ENCODE measurements at regions not wholly inside any gene's neighbourhood (a gene's known extent, or its start where the extent isn't known, plus 50 kb on each side); places are given as distances from the start of the nearest gene placed in this dataset.
"Not testable (repeated sequence)": the region's sequence is repeated elsewhere in the genome, so short reads cannot be mapped to it uniquely, and the experiment has no call there.

DNA sequence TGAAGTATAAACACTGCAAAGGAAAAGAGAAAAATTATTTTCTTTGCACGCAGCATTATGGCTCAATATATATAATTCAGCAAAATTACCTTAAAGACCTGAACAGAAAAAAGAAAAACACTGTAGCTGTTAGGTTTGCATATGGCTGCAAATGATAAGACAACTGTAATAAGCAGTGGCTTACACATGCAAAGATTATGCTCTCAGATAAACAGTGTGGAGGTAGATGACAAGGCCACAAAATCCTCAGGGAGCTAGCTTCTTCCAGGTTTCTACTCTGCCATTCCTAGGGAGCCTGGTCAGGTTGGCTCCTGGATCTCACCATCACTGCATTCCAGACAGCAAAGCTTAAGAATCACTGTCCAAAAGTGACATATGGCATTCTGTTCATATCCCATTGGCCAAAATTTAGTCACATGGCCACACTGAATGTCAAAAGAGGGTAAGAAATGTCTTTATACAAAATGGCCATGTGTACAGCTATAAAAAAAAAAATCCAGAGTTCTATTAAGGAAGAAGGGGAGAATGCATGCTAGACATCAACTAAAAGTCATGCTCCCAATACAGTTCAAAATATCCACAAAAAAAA lies 195.2 kb upstream of the SLC7A11 start:
- peaks cover 13 to 24% of the 10 kb centered on the region in 2 donors for H3K9me3 Mint-ChIP-seq
- no peaks in the 10 kb centered on the region for H3K27me3 Mint-ChIP-seq
- no peaks in the 10 kb centered on the region for H3K36me3 Mint-ChIP-seq (ENCODE audit: insufficient read depth)
- H3K4me1 Mint-ChIP-seq (ENCODE audit: low read depth in 2 of 2): no peaks in the 10 kb centered on the region
- H3K4me3 Mint-ChIP-seq: no peak overlapping the region
- DNase-seq (no peak), ATAC-seq (replicated peaks) (no peak)
- H3K27ac Mint-ChIP-seq: no peak overlapping the region

GRCh38 chr4:138435733-138436132 lies 193.6 kb upstream of the SLC7A11 start:
- not testable (repeated sequence) for H3K36me3 Mint-ChIP-seq (ENCODE audit: insufficient read depth); H3K4me3 Mint-ChIP-seq; H3K4me1 Mint-ChIP-seq (ENCODE audit: low read depth in 2 of 2); H3K27me3 Mint-ChIP-seq; H3K27ac Mint-ChIP-seq; ATAC-seq (replicated peaks); DNase-seq
- H3K9me3 Mint-ChIP-seq: peaks cover 13 to 25% of the 10 kb centered on the region in 2 donors

- H3K36me3 Mint-ChIP-seq (ENCODE audit: insufficient read depth): not testable (repeated sequence)
These were observed 192.9 kb upstream of the SLC7A11 start for GRCh38 chr4:138435046-138435445.

GRCh38 chr4:138428611-138429010 lies 186.5 kb upstream of the SLC7A11 start:
- H3K27ac Mint-ChIP-seq: no peak overlapping the region
- H3K4me3 Mint-ChIP-seq: no peak overlapping the region
- peaks cover 7 to 26% of the 10 kb centered on the region in 2 donors for H3K9me3 Mint-ChIP-seq
- H3K27me3 Mint-ChIP-seq: no peaks in the 10 kb centered on the region
- ATAC-seq (replicated peaks): no peak
- no peak for DNase-seq
- H3K4me1 Mint-ChIP-seq (ENCODE audit: low read depth in 2 of 2): no peaks in the 10 kb centered on the region
- no peaks in the 10 kb centered on the region for H3K36me3 Mint-ChIP-seq (ENCODE audit: insufficient read depth)

More at GRCh38 chr4:138435046-138435445, 192.9 kb upstream of the SLC7A11 start:
- peaks cover 10 to 21% of the 10 kb centered on the region in 2 donors for H3K9me3 Mint-ChIP-seq
- H3K27ac Mint-ChIP-seq; H3K4me3 Mint-ChIP-seq; H3K27me3 Mint-ChIP-seq; ATAC-seq (replicated peaks); H3K4me1 Mint-ChIP-seq (ENCODE audit: low read depth in 2 of 2); DNase-seq: not testable (repeated sequence)

DNA sequence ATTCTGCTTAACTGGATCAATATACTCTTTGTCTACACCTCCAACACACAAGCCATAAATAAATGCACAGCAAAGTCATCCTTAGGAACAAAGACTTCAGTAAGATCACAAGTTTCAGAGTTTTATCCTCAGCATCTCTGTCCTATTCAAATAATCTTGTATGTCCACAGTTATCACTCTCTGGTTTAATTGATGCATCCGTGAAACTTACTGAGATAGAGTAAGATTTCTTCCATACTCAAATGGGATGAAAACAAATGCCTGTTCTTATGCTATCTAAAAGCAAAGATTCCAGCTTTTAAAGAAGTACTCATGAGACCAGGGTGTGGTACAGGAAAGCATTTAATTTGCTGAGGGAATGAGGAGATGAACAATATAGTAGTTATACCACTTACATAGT lies 184.6 kb upstream of the SLC7A11 start:
- DNase-seq (no peak), ATAC-seq (replicated peaks) (no peak)
- Mint-ChIP-seq H3K4me3 (no peak overlapping the region), H3K9me3 (peaks cover 5 to 14% of the 10 kb centered on the region in 2 donors), H3K27ac (no peak overlapping the region), H3K4me1 (ENCODE audit: low read depth in 2 of 2) (no peaks in the 10 kb centered on the region), H3K27me3 (no peaks in the 10 kb centered on the region), H3K36me3 (ENCODE audit: insufficient read depth) (no peaks in the 10 kb centered on the region)

GRCh38 chr4:138420471-138420870 lies 178.3 kb upstream of the SLC7A11 start:
- ATAC-seq (replicated peaks): no peak
- no peaks in the 10 kb centered on the region for H3K36me3 Mint-ChIP-seq (ENCODE audit: insufficient read depth)
- peaks cover 3 to 14% of the 10 kb centered on the region in 2 donors for H3K9me3 Mint-ChIP-seq
- DNase-seq: no peak
- H3K4me1 Mint-ChIP-seq (ENCODE audit: low read depth in 2 of 2): no peaks in the 10 kb centered on the region
- H3K4me3 Mint-ChIP-seq: no peak overlapping the region
- H3K27me3 Mint-ChIP-seq: no peaks in the 10 kb centered on the region
- no peak overlapping the region for H3K27ac Mint-ChIP-seq

GRCh38 chr4:138414202-138414601 lies 172.1 kb upstream of the SLC7A11 start:
- ATAC-seq (replicated peaks): no peak
- no peak for DNase-seq
- H3K9me3 Mint-ChIP-seq: peaks cover 1 to 7% of the 10 kb centered on the region in 2 donors
- no peaks in the 10 kb centered on the region for H3K36me3 Mint-ChIP-seq (ENCODE audit: insufficient read depth)
- H3K27ac Mint-ChIP-seq: no peak overlapping the region
- H3K4me3 Mint-ChIP-seq: no peak overlapping the region
- H3K4me1 Mint-ChIP-seq (ENCODE audit: low read depth in 2 of 2): no peaks in the 10 kb centered on the region
- no peaks in the 10 kb centered on the region for H3K27me3 Mint-ChIP-seq

DNA sequence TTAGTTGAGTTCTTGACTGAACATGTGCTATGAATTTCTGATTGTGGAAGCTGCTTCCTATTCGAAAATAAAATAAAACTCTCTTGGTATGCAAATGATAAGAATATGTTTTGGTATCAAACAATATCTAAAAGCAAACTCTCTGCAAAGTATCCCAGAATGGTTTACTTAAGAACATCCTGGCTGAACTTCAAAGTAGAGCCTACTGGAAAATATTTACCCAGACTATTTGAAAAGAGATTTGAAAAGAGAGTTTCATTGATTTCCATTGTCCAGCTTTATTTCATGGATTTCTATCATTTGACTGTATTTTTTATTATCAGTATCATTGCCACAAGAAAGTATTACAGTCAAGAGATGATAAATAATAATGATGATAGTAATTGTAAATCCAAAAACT lies 171.1 kb upstream of the SLC7A11 start:
- H3K27ac Mint-ChIP-seq: no peak overlapping the region
- DNase-seq: no peak
- H3K27me3 Mint-ChIP-seq: no peaks in the 10 kb centered on the region
- no peak overlapping the region for H3K4me3 Mint-ChIP-seq
- ATAC-seq (replicated peaks): no peak
- H3K4me1 Mint-ChIP-seq (ENCODE audit: low read depth in 2 of 2): no peaks in the 10 kb centered on the region
- peaks cover 0 to 1% of the 10 kb centered on the region in 2 donors for H3K9me3 Mint-ChIP-seq
- no peaks in the 10 kb centered on the region for H3K36me3 Mint-ChIP-seq (ENCODE audit: insufficient read depth)

GRCh38 chr4:138412847-138413246 lies 170.7 kb upstream of the SLC7A11 start:
- H3K27ac Mint-ChIP-seq: no peak overlapping the region
- H3K4me1 Mint-ChIP-seq (ENCODE audit: low read depth in 2 of 2): no peaks in the 10 kb centered on the region
- H3K4me3 Mint-ChIP-seq: no peak overlapping the region
- H3K36me3 Mint-ChIP-seq (ENCODE audit: insufficient read depth): no peaks in the 10 kb centered on the region
- ATAC-seq (replicated peaks) (no peak), DNase-seq (no peak)
- no peaks in the 10 kb centered on the region for H3K27me3 Mint-ChIP-seq
- peaks cover 0 to 1% of the 10 kb centered on the region in 2 donors for H3K9me3 Mint-ChIP-seq

DNA sequence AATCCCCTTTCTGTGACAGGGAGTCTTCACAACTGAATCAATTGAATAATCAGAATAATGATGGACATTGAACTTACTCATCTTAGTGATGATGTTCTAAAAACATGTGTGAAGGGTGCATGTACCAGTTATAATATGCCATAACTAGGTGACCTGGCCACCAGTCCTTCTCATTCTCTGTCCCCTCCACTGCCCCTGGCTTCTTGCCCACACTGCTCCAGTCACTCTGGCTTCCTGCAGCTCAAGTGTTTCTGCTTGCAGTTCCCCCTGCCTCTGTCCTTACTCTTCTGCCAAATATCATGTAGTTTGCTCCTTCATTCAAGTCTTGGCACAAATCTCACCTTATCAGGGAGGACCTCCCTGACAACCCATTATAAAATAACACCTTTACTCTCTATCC lies 168.1 kb upstream of the SLC7A11 start:
- DNase-seq: no peak
- H3K36me3 Mint-ChIP-seq (ENCODE audit: insufficient read depth): no peaks in the 10 kb centered on the region
- no peaks in the 10 kb centered on the region for H3K4me1 Mint-ChIP-seq (ENCODE audit: low read depth in 2 of 2)
- ATAC-seq (replicated peaks): no peak
- no peaks in the 10 kb centered on the region for H3K27me3 Mint-ChIP-seq
- H3K4me3 Mint-ChIP-seq: no peak overlapping the region
- no peak overlapping the region for H3K27ac Mint-ChIP-seq
- peaks cover 0 to 1% of the 10 kb centered on the region in 2 donors for H3K9me3 Mint-ChIP-seq

GRCh38 chr4:138409670-138410069 lies 167.5 kb upstream of the SLC7A11 start:
- no peaks in the 10 kb centered on the region for H3K4me1 Mint-ChIP-seq (ENCODE audit: low read depth in 2 of 2)
- ATAC-seq (replicated peaks): no peak
- H3K9me3 Mint-ChIP-seq: peaks cover 0 to 1% of the 10 kb centered on the region in 2 donors
- DNase-seq: no peak
- H3K27ac Mint-ChIP-seq: no peak overlapping the region
- H3K4me3 Mint-ChIP-seq: no peak overlapping the region
- H3K36me3 Mint-ChIP-seq (ENCODE audit: insufficient read depth): no peaks in the 10 kb centered on the region
- no peaks in the 10 kb centered on the region for H3K27me3 Mint-ChIP-seq

- Mint-ChIP-seq H3K4me1 (ENCODE audit: low read depth in 2 of 2) (no peaks in the 10 kb centered on the region), H3K27ac (no peak overlapping the region), H3K36me3 (ENCODE audit: insufficient read depth) (no peaks in the 10 kb centered on the region), H3K27me3 (no peaks in the 10 kb centered on the region), H3K4me3 (no peak overlapping the region), H3K9me3 (peaks cover 0 to 1% of the 10 kb centered on the region in 2 donors)
- DNase-seq (no peak), ATAC-seq (replicated peaks) (no peak)
These were observed 166.6 kb upstream of the SLC7A11 start for GRCh38 chr4:138408758-138409157.

DNA sequence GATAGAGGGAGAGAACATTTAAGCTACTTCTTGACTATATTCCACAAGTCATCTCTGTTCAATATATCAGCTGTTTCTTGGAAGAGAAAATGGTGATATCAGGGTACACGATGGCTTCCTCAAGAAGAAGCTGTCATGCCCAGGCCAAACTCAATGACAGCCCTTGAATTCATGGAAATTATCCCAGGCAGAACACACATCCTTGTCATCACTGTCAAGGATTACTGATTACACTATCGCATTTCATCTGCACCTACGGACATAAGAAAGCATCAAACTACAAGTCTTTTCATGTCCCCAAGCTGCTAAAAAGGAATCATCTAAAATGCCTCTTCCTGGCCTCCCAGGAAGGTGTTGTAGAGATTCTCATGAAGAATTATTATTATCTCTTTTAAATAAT lies 165.2 kb upstream of the SLC7A11 start:
- Mint-ChIP-seq H3K4me1 (ENCODE audit: low read depth in 2 of 2) (no peaks in the 10 kb centered on the region), H3K36me3 (ENCODE audit: insufficient read depth) (no peaks in the 10 kb centered on the region), H3K27me3 (no peaks in the 10 kb centered on the region), H3K9me3 (peaks cover 0 to 1% of the 10 kb centered on the region in 2 donors), H3K4me3 (no peak overlapping the region), H3K27ac (no peak overlapping the region)
- DNase-seq (no peak), ATAC-seq (replicated peaks) (no peak)

DNA sequence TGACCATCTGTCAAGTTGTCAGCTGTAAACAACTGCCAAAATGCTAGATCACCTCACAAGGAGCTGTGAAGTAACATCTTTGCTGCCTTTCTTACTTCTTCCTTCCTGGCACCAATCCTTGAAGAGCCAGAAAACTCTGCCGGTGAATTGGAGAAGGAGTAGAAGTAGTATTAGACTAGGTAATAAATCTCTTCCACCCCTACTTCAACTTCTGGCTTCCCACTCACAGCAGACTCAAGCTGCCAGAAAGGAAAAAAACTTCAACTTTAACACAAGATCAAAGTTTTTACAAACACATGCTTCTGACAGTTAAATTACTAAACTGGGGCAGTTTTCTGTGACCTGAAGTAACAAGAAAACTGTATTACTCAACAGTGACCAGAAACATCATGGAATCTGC lies 164.7 kb upstream of the SLC7A11 start:
- no peaks in the 10 kb centered on the region for H3K27me3 Mint-ChIP-seq
- no peaks in the 10 kb centered on the region for H3K36me3 Mint-ChIP-seq (ENCODE audit: insufficient read depth)
- H3K4me3 Mint-ChIP-seq: no peak overlapping the region
- H3K9me3 Mint-ChIP-seq: peaks cover 0 to 1% of the 10 kb centered on the region in 2 donors
- ATAC-seq (replicated peaks): no peak
- DNase-seq: no peak
- H3K27ac Mint-ChIP-seq: no peak overlapping the region
- no peaks in the 10 kb centered on the region for H3K4me1 Mint-ChIP-seq (ENCODE audit: low read depth in 2 of 2)

All from effector memory CD8-positive, alpha-beta T cell (primary cell).